Liver (tissue), 8 donors: ENCODE measurements at regions not wholly inside any gene's neighbourhood (a gene's known extent, or its start where the extent isn't known, plus 50 kb on each side); places are given as distances from the start of the nearest gene placed in this dataset.

Experiments
- DNase-seq: peaks from one replicate; pipeline ENCODE4 v3.0.0-alpha.2; 2017; ENCODE audit warnings: low spot score
- H3K27ac ChIP-seq, 2 donors: one replicate each; pipeline ENCODE4 v1.7.0; 2013; ENCODE audit warnings: inconsistent platforms in 2 of 2, low read length in 2 of 2, control low read depth in 1 of 2, low read depth in 1 of 2, mild to moderate bottlenecking in 1 of 2
- H3K27me3 ChIP-seq, 4 donors: one replicate each; pipeline versions ENCODE4 v1.6.1 to v1.7.0; 2013; ENCODE audit warnings: low read length in 3 of 4, inconsistent platforms in 1 of 4, mild to moderate bottlenecking in 1 of 4, moderate library complexity in 1 of 4; ENCODE audit not compliant: control insufficient read depth in 4 of 4, insufficient read depth in 4 of 4
- H3K36me3 ChIP-seq, 4 donors: one replicate each; pipeline versions ENCODE4 v1.6.1 to v1.7.0; 2013; ENCODE audit warnings: low read length in 3 of 4, mild to moderate bottlenecking in 3 of 4, low read depth in 1 of 4, moderate library complexity in 1 of 4; ENCODE audit not compliant: control insufficient read depth in 4 of 4, insufficient read depth in 3 of 4
- H3K4me1 ChIP-seq, 4 donors: one replicate each; pipeline versions ENCODE4 v1.6.1 to v1.7.0; 2013; ENCODE audit warnings: low read length in 3 of 4, mild to moderate bottlenecking in 3 of 4, moderate library complexity in 1 of 4; ENCODE audit not compliant: control insufficient read depth in 4 of 4, insufficient read depth in 4 of 4
- H3K4me3 ChIP-seq, 3 donors: one replicate each; pipeline versions ENCODE4 v1.6.1 to v1.7.0; 2013; ENCODE audit warnings: low read length in 3 of 3, control low read depth in 1 of 3, low read depth in 1 of 3, mild to moderate bottlenecking in 1 of 3
- H3K9ac ChIP-seq, 2 donors: one replicate each; pipeline ENCODE4 v1.7.0; 2013; ENCODE audit warnings: low read length in 2 of 2, mild to moderate bottlenecking in 2 of 2, moderate library complexity in 2 of 2, control low read depth in 1 of 2, low read depth in 1 of 2
- H3K9me3 ChIP-seq, 4 donors: one replicate each; pipeline versions ENCODE4 v1.6.1 to v1.7.0; 2013; ENCODE audit warnings: low read length in 3 of 4; ENCODE audit not compliant: control insufficient read depth in 4 of 4
- ATF3 ChIP-seq: IDR thresholded peaks from 2 replicates; pipeline ENCODE4 v1.6.1; 2016; ENCODE audit warnings: antibody characterized with exemption
- CTCF ChIP-seq: fragments of 150-350 bp; IDR thresholded peaks from 2 replicates; pipeline ENCODE4 v1.5.1; 2017; ENCODE audit warnings: improper control_type of control experiment, low read depth, low read length; ENCODE audit not compliant: missing input control
- EGR1 ChIP-seq, 2 donors: IDR thresholded peaks; 2 replicates each; pipeline ENCODE4 v1.6.1; 2016 to 2018; ENCODE audit warnings: antibody characterized with exemption in 2 of 2, low read depth in 2 of 2
- FOXA1 ChIP-seq: IDR thresholded peaks from 2 replicates; pipeline ENCODE4 v1.6.1; 2016; ENCODE audit warnings: antibody characterized with exemption
- FOXA2 ChIP-seq: IDR thresholded peaks from 2 replicates; pipeline ENCODE4 v1.6.1; 2016; ENCODE audit warnings: antibody characterized with exemption
- GABPA ChIP-seq, 2 donors: IDR thresholded peaks in 1 of 2; conservative IDR thresholded peaks in 1 of 2; 2 replicates each; pipeline ENCODE4 v1.6.1; 2016; ENCODE audit warnings: antibody characterized with exemption in 2 of 2, mild to moderate bottlenecking in 1 of 2, moderate library complexity in 1 of 2
- HNF4A ChIP-seq, 2 donors: conservative IDR thresholded peaks; 2 replicates each; pipeline ENCODE4 v1.6.1; 2016; ENCODE audit warnings: antibody characterized with exemption in 2 of 2, mild to moderate bottlenecking in 2 of 2
- HNF4G ChIP-seq: IDR thresholded peaks from 2 replicates; pipeline ENCODE4 v1.6.1; 2016; ENCODE audit warnings: antibody characterized with exemption
- JUND ChIP-seq, 2 donors: IDR thresholded peaks; 2 replicates each; pipeline ENCODE4 v1.6.1; 2016; ENCODE audit warnings: antibody characterized with exemption in 2 of 2
- MAX ChIP-seq: IDR thresholded peaks from 2 replicates; pipeline ENCODE4 v1.6.1; 2016; ENCODE audit warnings: antibody characterized with exemption
- NR2F2 ChIP-seq: IDR thresholded peaks from 2 replicates; pipeline ENCODE4 v1.6.1; 2016; ENCODE audit warnings: antibody characterized with exemption
- RAD21 ChIP-seq, 2 donors: IDR thresholded peaks; 2 replicates each; pipeline ENCODE4 v1.6.1; 2016; ENCODE audit warnings: antibody characterized with exemption in 2 of 2, mild to moderate bottlenecking in 2 of 2
- RXRA ChIP-seq, 2 donors: IDR thresholded peaks; 2 replicates each; pipeline ENCODE4 v1.6.1; 2017 to 2018; ENCODE audit warnings: antibody characterized with exemption in 2 of 2, mild to moderate bottlenecking in 1 of 2
- TAF1 ChIP-seq: conservative IDR thresholded peaks from 2 replicates; pipeline ENCODE4 v1.6.1; 2016; ENCODE audit warnings: antibody characterized with exemption, mild to moderate bottlenecking
- YY1 ChIP-seq: IDR thresholded peaks from 2 replicates; pipeline ENCODE4 v1.6.1; 2016; ENCODE audit warnings: antibody characterized with exemption, mild to moderate bottlenecking
- WGBS: extraction: QIAGEN DNeasy Blood & Tissue Kit; methylation state at CpG from one replicate; pipeline ENCODE4 v1.1.7; 2013; 5-methylcytosine and 5-hydroxymethylcytosine counted together
- TF ChIP-seq, protein P1 (sequence below): IDR thresholded peaks from 2 replicates; pipeline ENCODE4 v1.6.1; 2016; ENCODE audit warnings: antibody characterized with exemption, mild to moderate bottlenecking
- TF ChIP-seq, protein P2 (sequence below): IDR thresholded peaks from 2 replicates; pipeline ENCODE4 v1.6.1; 2016; ENCODE audit warnings: antibody characterized with exemption
- donor health status: healthy.
- donor health status: healthy.
- donor health status: healthy.
- donor health status: healthy.
- donor health status: healthy.

GRCh38 chr17:65320820-65321219, 183.7 kb downstream of the RGS9 start:
- Histone ChIP-seq H3K27ac (no peak overlapping the region), H3K9ac (no peak overlapping the region), H3K4me3 (no peak overlapping the region), H3K9me3 (no peaks in the 10 kb centered on the region), H3K27me3 (peaks cover 0 to 2% (median 0%) of the 10 kb centered on the region in 4 donors), H3K36me3 (no peaks in the 10 kb centered on the region), H3K4me1 (no peaks in the 10 kb centered on the region)
- WGBS: 83% methylated on average over 5 of the region's 5 CpGs
- TF ChIP-seq FOXA2 (no peak), CTCF (no peak), JUND (IDR thresholded peaks at IDR 0.05) (no peak), RXRA (IDR thresholded peaks at IDR 0.05) (no peak), TAF1 (no peak), YY1 (no peak), HNF4A (conservative IDR thresholded peaks at IDR 0.05) (no peak), RAD21 (IDR thresholded peaks at IDR 0.05) (no peak), MAX (no peak), GABPA (IDR thresholded peaks at IDR 0.05 in 1 of 2, conservative IDR thresholded peaks at IDR 0.05 in 1 of 2) (no peak), NR2F2 (no peak)
- TF ChIP-seq, protein P1, sequence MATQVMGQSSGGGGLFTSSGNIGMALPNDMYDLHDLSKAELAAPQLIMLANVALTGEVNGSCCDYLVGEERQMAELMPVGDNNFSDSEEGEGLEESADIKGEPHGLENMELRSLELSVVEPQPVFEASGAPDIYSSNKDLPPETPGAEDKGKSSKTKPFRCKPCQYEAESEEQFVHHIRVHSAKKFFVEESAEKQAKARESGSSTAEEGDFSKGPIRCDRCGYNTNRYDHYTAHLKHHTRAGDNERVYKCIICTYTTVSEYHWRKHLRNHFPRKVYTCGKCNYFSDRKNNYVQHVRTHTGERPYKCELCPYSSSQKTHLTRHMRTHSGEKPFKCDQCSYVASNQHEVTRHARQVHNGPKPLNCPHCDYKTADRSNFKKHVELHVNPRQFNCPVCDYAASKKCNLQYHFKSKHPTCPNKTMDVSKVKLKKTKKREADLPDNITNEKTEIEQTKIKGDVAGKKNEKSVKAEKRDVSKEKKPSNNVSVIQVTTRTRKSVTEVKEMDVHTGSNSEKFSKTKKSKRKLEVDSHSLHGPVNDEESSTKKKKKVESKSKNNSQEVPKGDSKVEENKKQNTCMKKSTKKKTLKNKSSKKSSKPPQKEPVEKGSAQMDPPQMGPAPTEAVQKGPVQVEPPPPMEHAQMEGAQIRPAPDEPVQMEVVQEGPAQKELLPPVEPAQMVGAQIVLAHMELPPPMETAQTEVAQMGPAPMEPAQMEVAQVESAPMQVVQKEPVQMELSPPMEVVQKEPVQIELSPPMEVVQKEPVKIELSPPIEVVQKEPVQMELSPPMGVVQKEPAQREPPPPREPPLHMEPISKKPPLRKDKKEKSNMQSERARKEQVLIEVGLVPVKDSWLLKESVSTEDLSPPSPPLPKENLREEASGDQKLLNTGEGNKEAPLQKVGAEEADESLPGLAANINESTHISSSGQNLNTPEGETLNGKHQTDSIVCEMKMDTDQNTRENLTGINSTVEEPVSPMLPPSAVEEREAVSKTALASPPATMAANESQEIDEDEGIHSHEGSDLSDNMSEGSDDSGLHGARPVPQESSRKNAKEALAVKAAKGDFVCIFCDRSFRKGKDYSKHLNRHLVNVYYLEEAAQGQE: no peak
- DNase-seq: no peak

GRCh38 chr17:65314212-65314611, 177.0 kb downstream of the RGS9 start:
- WGBS: 64% methylated on average over 6 of the region's 6 CpGs
- no peak for TF ChIP-seq FOXA2
- TF ChIP-seq ATF3: no peak
- TF ChIP-seq NR2F2: no peak
- TF ChIP-seq CTCF: no peak
- TF ChIP-seq, protein P2, sequence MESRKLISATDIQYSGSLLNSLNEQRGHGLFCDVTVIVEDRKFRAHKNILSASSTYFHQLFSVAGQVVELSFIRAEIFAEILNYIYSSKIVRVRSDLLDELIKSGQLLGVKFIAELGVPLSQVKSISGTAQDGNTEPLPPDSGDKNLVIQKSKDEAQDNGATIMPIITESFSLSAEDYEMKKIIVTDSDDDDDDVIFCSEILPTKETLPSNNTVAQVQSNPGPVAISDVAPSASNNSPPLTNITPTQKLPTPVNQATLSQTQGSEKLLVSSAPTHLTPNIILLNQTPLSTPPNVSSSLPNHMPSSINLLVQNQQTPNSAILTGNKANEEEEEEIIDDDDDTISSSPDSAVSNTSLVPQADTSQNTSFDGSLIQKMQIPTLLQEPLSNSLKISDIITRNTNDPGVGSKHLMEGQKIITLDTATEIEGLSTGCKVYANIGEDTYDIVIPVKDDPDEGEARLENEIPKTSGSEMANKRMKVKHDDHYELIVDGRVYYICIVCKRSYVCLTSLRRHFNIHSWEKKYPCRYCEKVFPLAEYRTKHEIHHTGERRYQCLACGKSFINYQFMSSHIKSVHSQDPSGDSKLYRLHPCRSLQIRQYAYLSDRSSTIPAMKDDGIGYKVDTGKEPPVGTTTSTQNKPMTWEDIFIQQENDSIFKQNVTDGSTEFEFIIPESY: no peak
- TF ChIP-seq HNF4A (conservative IDR thresholded peaks at IDR 0.05): no peak
- TF ChIP-seq, protein P1: no peak
- no peak for TF ChIP-seq FOXA1
- TF ChIP-seq MAX: no peak
- TF ChIP-seq JUND (IDR thresholded peaks at IDR 0.05): no peak
- no peak for TF ChIP-seq TAF1
- no peak for TF ChIP-seq GABPA (IDR thresholded peaks at IDR 0.05 in 1 of 2, conservative IDR thresholded peaks at IDR 0.05 in 1 of 2)
- TF ChIP-seq EGR1 (IDR thresholded peaks at IDR 0.05; ENCODE audit: low read depth in 2 of 2): no peak
- TF ChIP-seq YY1: no peak
- no peak for TF ChIP-seq RAD21 (IDR thresholded peaks at IDR 0.05)
- no peak for TF ChIP-seq RXRA (IDR thresholded peaks at IDR 0.05)
- no peak for TF ChIP-seq HNF4G

More at GRCh38 chr17:65314212-65314611, 177.0 kb downstream of the RGS9 start:
- Histone ChIP-seq H3K9ac (no peak overlapping the region), H3K4me3 (no peak overlapping the region), H3K27me3 (peaks cover 0 to 5% (median 0%) of the 10 kb centered on the region in 4 donors), H3K9me3 (no peaks in the 10 kb centered on the region), H3K27ac (no peak overlapping the region), H3K4me1 (no peaks in the 10 kb centered on the region), H3K36me3 (no peaks in the 10 kb centered on the region)
- no peak for DNase-seq
